Keratinocyte (primary cell): ENCODE measurements at regions not wholly inside any gene's neighbourhood (a gene's known extent, or its start where the extent isn't known, plus 50 kb on each side); places are given as distances from the start of the nearest gene placed in this dataset.

Experiments used
- CTCF ChIP-seq, 3 experiments: IDR thresholded peaks in 1 of 3; conservative IDR thresholded peaks in 1 of 3; optimal IDR thresholded peaks in 1 of 3; 2 replicates in 2 of 3; 3 replicates in 1 of 3; pipeline versions ENCODE3 to v1.5.1; 2011; ENCODE audit warnings: low read length in 3 of 3, mild to moderate bottlenecking in 3 of 3, moderate library complexity in 2 of 3, control low read depth in 1 of 3, inconsistent platforms in 1 of 3; ENCODE audit not compliant: insufficient read depth in 2 of 3; ENCODE audit errors: extremely low read depth in 1 of 3
- EZH2 ChIP-seq: IDR thresholded peaks from one replicate; pipeline ENCODE4 v1.6.1; 2012; ENCODE audit warnings: inconsistent platforms, mild to moderate bottlenecking, low read length, moderate library complexity

- no peak for TF ChIP-seq CTCF (optimal IDR thresholded peaks at IDR 0.05 in 1 of 3, IDR thresholded peaks at IDR 0.05 in 1 of 3, conservative IDR thresholded peaks at IDR 0.05 in 1 of 3; ENCODE audit: extremely low read depth in 1 of 3, insufficient read depth in 2 of 3, low read length in 3 of 3)
- no peak for TF ChIP-seq EZH2
These were observed 1973.0 kb upstream of the AGA start for GRCh38 chr4:179415037-179415846.
